Suppressor macrophage (primary cell): ENCODE measurements at regions not wholly inside any gene's neighbourhood (a gene's known extent, or its start where the extent isn't known, plus 50 kb on each side); places are given as distances from the start of the nearest gene placed in this dataset.

Source experiments
- DNase-seq, 4 experiments: peaks; one replicate each; pipeline ENCODE4 v3.0.0-alpha.2; 2020 to 2022

DNA sequence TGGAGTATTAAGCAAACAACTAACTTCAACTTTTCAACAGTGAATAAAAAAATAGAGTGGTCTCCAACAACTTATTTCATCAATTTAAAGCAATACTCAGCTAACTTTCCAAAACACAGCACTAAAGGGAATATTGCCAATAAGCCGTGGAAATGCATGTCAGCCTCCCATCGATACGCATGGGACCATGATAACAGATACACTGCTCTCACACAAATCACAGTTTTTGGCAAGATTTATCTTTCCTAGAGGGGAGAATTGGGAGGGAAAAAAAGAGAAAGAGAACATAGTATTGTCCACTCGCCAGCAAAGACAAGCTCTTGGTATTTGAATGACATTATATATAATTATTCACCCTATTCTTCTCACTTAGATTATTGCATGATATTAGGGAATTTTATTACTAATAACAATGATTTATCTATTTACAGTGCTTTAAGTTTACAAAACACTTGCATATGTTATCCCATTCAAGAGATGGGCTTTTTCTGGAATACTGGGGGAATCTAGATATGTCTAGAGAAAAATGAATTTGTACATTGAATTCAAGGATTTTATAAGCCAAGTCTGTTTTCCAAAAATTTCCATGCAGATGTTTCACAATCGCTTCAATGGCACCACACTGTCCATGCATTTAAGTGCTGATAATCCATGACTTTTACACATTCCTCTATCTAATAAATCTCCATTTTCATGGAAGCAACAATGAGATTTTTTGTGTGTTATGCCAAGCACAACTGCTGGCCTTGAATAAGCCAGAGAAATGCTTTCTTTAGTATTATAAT lies 194.0 kb upstream of the MGMT start:
- no peak for DNase-seq

DNA sequence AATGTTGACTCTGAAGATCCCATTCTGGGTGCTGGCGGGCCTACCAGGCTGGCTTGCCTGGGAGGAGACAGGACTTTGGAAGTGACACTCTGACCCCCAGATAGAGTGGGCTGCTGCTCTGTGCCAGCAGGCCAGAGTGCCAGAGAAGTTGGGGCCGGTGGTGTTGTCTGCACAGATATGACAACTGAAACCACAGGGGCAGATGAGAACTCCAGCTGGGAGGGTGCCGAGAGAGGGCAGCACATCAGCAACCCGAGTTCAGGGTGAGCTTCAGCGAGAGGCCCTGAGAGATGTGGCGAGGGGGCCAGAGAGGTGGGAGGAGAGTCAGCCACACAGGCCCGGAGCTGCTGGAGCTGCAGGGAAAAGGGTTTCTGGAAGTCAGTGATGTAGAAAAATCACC lies 193.2 kb upstream of the MGMT start:
- no peak for DNase-seq

DNA sequence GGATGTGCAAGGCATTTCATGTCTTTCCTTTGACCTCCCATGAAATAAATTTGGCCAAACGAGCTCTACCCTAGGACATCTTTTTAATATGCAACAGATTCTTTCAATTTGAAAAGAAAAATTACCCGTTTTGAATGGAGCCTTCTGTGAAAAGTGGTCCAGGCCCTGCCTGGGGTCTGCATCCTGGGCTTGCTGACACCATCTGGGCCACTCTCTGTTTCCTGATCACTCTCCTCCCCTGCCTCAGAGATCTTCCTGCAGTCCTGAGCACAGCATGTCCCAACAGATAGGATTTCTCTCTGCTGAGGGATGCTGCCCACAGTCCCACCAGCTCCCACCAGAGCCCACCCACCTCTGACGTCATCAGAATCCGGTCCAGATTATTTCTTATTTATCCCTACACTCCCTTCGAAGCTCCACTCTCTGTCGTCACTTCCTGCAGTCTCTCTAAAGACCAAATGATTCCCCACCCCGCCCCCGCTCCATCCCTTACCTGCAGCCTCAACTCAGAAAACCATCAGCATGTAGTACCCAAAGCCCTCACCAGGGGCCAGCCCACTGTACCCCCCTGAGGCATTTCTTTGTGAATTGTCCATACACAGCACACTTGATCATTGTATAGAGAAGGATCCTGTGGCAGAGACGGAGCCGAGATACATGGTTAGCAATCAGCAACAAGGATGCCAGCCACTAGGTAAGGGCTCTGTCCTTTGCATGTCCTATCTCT lies 192.1 kb upstream of the MGMT start:
- DNase-seq, result no peak

DNA sequence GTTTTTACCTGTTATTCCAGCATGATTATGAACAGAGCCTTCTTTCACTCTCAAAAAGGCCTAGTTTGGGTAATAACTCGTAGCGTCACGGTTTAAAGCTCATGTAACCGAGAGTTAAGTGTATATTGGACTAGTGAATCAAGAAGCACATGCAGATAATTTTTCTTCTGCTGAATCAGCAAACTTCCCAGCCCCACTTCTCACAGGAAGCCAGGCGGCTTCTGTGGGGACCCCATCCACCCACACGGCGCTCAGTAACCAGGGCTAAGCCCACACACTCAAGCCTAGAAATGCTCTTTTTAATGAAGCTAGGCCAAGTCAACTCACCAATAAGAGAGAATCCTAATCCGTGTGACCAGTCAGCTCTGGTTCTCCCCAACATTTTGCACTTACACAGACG lies 191.2 kb upstream of the MGMT start:
- no peak for DNase-seq

DNA sequence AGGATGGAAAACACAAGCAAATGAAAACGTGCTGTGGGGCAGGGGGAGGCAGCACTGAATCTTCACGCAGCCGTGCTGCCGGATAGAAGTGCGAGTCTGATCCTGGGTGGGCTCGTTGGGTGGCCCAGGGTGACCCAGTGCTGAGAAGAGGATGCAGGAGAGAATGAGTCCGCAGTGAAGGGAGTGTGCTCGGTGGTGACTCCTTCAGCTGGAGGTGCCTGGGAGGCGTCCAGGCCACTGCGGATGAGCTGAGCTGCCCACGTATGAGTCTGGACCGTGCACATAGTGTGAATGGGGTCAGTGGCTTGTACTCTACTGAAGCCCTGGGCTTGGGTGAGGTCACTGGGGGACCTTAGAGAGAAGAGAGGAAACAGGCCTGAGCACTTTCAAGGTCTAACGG lies 190.0 kb upstream of the MGMT start:
- DNase-seq, result no peak

DNA sequence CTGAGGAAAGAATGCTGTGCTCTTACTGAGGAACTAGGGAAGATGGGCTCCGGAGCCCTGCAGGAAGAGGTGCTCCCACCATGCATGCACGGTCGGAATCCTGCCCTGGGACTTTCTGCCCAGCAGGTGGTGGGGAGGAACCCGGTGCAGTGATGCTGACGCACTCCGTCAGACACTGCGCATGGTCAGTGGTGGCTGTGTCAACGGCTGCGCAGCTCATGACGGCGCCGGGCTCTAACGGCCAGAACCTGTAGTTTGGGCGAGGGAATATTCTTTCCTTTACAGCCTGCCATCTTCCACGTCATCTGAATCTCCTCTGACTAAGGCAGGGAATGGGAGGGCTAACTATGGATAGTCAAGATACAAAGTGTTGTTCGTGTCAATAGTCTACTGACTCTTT lies 189.2 kb upstream of the MGMT start:
- DNase-seq, result no peak

DNA sequence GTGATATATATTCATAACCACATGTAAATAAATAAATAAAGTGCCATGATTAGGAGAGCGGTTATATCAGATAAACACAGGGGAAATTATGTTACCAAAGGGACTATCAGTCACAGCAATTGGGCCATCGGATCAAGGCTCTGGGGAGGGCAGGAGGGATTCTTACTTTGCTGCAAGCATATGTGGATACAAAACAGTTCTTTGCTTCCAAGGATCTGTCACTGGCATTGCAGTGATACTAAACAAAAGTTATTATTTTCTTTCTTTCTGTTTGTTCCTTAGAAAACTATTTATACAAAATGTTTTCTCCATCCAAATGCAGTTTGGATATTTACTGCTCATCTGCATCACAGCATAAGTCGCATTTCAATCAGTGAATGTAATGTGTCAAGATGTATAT lies 188.4 kb upstream of the MGMT start:
- DNase-seq, result no peak

DNA sequence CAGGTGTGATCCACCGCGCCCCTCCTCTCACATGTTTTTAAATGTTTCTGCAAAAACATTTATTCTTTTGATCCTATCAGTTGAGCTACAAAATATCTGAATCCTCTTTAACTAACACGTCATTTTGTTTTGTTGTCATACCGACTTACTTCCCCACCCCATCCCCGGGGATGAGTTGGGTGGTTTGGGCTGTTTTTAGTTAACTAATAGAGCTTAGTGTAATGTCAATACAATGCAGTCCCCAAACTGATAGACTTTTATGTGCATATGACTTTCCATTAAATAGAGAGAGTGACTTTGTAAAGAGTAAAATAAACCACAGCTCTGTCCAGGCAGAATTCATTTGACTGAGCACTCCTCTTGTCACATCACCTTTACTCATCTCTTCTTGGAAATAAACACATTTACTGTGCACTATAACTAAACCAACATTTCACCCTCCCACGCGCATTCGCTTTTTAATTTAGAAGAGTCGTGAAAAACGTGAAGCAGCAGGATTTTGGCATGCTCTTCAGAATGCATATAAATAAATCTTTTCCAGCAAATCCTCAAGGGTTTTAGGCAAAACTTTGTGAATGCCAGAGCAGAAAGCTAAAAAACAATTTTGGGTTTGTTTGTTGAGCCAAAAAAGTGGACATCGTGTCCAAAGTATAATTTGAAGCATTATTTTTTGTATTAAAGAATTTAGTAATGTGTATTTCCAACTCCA lies 187.4 kb upstream of the MGMT start:
- no peak for DNase-seq

DNA sequence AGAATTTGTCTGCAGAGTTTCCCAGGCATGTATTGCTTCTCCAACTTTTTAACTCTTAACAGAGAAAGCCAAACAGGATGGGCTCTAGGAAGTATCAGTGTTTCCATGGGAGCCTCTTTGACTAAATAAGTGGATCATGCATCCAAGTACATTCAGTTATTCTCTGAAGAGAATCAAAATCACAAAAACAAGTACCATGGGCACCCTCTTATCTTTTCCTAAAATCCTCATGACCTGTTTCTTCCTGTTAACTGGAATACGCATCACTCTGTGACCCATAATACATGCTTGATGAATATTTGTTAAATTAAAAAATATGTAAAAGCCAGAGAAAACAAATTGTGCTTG lies 186.9 kb upstream of the MGMT start:
- DNase-seq, result no peak

DNA sequence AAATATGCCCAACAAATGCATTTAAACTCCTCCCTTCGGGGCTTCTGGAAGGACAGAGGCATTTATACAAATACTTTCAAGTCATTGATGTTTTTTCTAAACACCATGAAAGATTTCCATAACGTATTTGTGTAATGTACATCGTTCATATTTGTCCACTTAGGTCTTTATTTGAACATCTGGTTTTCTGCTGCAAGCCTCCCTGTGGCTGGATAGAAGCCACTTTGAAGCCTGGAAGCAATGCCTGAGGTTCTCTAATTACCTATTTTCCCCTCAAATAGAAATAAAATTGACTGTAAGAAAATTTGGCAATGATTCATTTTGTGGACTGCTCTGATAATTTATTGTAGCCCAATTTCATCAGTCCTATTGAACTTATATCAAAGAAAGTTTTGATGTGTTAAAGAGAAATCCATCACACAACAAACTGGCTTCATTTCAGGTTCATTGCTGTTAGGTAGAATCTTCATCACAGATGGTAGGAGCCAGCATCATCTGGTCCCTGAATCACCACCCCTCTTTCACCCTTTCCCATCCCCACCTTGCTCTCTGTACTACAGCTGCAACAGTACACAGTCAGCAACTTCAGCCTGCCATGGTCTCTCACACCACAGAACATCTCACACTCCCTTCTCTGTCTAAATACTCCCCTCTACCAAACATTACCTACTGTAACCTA lies 186.0 kb upstream of the MGMT start:
- DNase-seq, result no peak

DNA sequence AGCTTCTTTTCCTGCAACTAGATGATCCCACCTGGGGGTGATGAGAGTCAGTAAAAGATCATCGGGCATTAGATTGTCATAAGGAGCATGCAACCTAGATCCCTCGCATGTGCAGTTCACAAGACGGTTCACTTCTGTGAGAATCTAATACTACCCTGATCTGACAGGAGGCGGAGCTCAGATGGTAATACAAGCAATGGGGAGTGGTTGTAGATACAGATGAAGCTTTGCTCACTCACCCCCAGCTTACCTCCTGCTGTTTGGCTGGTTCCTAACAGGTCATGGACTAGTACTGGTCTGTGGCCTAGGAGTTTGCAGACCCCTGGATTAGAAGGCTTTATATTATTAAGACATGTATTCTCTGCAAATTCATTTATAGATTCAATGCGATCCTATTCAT lies 181.6 kb upstream of the MGMT start:
- no peak for DNase-seq

DNA sequence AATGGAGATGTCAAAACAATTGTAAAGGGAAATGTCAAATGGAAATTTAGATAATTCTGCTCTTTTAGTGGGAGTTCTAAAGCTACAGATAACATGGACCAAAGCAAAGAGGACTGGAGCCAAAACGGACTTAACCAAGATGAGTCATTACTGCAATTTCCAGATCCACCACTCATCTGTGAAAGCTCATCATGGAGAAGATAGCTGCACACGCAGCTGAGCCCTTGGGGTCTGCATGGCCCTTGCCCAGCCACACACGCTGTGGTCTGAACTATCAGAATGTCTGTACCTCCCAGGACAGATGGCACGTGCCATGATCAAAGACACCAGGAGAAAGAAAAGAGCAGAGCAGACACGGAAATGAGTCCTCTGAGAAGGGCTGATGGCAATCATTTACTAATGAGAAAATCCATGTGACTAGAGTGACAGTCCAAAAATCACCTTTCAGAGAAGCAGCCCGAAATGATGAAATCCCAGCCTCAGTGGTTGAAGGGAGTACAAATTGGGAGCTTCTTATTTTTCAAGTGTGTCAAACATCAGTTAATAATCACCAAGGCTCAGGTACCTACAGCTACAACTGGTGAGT lies 177.9 kb upstream of the MGMT start:
- DNase-seq, result no peak

DNA sequence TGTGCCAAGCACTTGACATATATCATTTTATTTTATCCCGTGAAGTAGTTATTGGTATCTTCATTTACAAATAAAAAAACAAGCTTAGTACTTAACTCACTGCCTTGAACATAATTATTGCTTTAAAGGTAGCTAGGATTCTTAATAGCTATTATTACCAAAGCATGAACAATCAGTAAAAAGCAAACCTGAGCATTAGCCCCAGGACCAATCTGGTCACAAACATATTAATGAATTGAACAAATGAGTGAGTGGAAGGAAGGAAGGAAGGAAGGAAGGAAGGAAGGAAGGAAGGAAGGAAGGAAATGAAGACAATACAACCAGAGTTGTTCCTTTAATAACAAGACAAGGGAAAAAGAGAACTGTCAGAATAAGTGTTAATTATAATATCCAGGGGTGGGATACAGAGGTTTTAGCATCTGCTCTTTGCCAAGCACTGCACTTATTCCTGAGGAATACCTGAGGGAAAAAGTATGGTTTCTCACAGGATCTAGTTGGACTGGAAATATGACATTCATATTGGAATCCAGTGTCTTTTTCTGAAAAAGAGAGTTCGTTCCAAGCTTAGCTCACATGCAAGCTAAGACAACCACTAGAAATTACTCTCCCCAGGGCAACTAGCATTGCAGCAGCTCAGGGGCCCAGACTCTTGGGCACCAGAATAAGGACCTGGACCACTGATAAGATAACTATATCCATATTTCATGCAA lies 172.9 kb upstream of the MGMT start:
- no peak for DNase-seq

DNA sequence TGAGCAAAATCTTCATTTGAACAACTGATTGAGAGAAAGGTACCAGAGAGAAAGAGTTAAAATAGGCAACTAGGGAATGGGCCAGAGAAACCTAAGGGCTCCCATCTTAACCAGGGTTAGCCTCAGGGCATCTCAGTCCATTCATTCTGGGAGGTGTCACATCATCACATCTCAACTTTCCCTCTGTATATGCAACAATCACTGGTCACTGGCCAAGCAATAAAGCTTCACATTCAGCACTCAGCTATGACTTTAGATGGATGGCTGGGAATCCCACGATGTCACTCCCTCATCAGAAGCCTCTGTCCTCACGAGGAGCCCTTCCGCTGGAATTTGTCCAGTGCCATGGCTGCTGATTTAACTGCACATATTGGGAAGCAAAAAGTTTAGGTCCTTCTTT lies 172.1 kb upstream of the MGMT start:
- DNase-seq, result no peak

DNA sequence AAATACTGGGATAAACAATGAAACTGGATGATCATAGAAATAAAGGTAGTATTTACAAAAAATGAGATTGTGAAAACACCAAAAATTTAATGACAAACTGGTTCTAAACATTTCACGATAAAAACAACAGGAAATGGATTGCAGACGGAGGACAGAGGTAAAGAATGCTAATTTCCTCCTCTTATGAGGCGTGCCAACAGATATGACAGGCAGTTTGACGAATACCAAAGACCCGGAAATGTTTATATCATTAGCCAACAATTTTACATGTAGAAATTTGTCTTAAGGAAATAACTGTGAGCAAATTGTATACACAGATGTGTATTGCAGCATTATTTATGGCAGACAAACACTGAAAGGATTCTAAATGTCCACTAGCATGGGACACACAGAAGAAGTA lies 162.0 kb upstream of the MGMT start:
- no peak for DNase-seq

DNA sequence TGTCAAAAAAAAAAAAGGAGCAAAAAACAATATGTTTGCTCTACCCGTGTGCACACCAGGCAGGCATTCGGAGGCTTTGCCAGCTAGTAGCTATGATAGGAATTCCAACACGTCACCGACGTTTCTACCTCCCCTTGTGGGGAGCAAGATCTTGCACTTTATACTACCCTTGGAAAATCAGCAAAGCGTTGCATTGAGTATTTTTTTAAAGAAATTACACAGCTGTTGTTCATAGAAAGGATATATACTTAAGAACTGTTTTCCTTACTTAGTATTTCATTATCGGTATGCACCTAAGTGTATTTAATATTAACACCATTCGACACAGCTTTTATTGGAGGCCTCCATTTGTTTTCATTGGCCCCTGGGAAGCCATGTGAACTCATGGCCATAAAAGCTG lies 159.9 kb upstream of the MGMT start:
- DNase-seq, result no peak

DNA sequence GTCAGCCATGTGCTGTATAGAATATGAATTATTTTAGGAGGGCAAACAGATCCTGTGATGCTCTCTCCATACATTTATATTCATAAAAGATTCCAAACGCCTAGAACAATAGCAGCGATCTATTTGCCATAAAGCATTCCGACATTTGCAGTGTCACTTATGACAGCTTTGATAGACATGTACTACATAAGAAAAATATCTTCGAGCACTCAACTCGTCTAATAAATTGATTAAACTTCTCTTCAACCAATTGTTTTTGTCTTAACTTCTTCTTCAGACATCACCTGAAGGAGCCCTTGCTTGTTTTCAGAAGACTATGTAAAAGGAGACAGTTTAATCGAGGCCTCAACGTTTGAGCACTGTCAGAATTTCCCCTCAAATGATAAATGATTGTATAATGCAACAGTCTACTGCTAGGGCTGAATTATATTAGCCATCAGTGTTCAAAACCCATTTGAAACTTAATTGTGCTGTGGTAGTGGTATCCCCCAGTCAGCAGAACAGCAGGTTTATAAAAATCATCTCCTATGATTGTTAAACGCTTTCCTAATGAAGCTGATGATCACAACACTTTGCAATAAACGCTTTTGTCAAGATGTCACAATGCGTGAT lies 158.0 kb upstream of the MGMT start:
- no peak for DNase-seq

DNA sequence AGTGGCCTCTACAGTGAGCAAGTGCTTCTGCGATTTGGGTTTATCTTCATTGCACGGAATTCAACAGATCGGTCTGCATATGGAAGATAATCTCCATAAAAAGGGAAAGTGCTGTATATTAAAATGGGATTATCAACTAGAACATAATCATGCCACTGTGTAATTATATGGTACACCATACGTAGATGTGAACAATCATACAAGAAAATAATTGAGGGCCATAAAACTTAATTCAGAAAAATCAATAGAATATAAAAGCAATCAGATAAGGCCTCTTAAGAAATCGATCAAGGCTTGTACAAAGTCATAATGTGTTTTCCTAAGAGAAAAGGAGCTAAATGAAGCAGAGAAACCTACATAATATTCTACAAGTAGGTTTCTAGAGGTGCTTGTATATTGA lies 157.5 kb upstream of the MGMT start:
- no peak for DNase-seq

DNA sequence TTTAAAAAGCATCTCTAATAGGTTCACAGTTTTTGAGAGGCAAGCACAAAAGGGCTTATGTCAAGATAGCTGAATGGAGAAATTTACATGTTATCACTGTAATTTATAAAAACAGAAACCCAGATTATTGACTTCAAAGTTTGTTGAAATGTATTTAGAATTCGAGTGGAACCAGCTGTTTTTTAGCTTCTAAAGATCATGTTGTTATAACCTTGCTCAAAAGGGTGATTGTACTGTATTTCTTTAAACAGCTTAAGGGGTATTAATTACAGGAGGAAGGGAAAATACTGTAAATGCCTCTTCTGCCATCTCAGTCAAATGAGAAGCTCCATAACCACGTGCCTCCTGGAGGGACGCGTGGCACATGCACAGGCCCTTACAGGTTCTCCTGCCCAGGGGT lies 156.2 kb upstream of the MGMT start:
- no peak for DNase-seq

DNA sequence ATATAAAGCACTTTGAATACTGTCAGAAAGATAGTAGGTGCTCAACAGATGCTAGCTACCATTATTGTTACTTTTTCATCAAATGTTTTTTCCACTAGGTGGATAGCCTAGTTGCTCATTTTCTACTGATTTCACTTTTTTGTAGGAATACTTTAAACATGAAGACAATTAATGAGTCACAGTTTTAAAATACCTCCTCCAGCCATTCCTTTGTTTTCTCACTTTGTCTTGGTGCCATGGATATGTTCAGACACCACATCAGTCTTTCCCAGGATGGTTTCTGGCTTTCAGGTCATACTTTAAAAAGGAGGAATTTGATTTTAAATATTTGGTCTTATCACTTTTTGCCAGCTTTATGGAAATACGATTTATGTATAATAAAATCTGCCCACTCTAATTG lies 147.1 kb upstream of the MGMT start:
- DNase-seq, result no peak

DNA sequence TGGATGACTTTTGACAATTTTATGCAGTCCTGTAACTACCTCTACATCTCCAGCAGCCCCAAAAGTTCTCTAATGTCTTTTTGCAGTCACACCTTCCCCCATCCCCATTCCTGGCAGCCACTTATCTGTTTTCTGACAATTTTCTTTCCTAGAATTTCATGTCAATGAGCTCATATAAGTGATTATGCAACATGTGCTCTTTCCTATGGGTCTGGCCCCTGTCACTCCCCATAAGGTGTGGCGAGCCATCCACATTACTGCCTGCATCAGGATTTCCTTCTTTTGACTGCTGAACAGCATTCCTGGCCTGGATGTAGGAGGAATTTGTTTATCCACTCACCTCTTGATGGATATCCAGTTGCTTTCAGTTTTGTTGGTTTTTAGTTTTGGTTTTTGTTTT lies 146.7 kb upstream of the MGMT start:
- no peak for DNase-seq

DNA sequence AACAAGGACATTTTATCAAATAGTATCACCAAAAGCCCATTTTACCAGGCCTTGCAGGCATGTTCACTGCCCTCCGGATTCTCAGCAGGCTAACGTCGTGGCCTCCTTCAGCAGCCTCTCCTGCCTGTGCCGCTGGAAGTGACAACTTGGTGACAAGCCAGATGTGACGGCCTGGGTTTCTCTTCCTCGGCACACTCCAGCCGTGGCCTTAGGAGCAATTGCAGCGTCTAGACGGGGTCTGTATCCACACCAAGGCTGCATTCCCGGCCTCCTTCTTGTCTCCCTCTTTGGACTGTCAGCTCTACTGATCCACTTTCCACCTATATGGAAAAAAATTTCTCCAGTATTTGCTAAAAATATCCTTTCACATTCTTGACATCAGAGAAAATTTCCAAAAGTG lies 145.3 kb upstream of the MGMT start:
- DNase-seq, result no peak
